ENCODE measurements at regions not wholly inside any gene's neighbourhood (a gene's known extent, or its start where the extent isn't known, plus 50 kb on each side); places are given as distances from the start of the nearest gene placed in this dataset.

DNA sequence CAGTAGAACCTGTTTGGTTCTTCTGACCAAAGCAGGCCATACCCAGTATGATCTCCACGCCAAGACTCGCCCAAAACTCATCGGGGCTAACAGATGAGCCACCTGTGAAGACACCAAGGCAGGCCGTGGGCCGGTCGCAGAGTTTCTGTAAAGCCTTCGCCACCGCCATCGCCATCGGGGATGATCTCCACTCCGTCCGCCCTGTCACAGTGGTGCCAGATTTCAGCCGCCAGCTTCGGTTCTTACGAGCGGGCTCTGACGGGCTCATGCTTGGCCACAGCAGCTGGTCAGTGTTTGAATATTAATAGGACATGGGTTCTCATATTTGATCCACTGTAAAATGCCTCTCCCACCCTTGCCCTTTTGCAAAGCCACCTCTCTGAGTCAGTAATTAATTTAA lies 113.2 kb upstream of the TMEM132D start:
- H3K36me3 ChIP-seq (ENCODE audit: low read length), result no peaks in the 10 kb centered on the region
- no peaks in the 10 kb centered on the region for H3K79me2 ChIP-seq (ENCODE audit: insufficient read depth, low read length)
- no peak overlapping the region for H3K27ac ChIP-seq (ENCODE audit: low read depth, low read length)
- no peak overlapping the region for H3K4me3 ChIP-seq (ENCODE audit: insufficient read depth, low read length, poor library complexity, severe bottlenecking)
- H3K27me3 ChIP-seq (ENCODE audit: low read length), result no peaks in the 10 kb centered on the region
- no peak overlapping the region for H3K4me2 ChIP-seq (ENCODE audit: low read depth, low read length, poor library complexity, severe bottlenecking)
- no peaks in the 10 kb centered on the region for H3F3A ChIP-seq (ENCODE audit: insufficient read depth)
- no peak overlapping the region for H3K9ac ChIP-seq (ENCODE audit: low read length)
- no peaks in the 10 kb centered on the region for H3K9me2 ChIP-seq (replicated peaks; ENCODE audit: insufficient read depth, low read length)
- H4K20me1 ChIP-seq (ENCODE audit: low read depth, low read length), result no peaks in the 10 kb centered on the region
- no peak for TF ChIP-seq EZH2phosphoT487 (conservative IDR thresholded peaks at IDR 0.05; ENCODE audit: low read length)
- TF ChIP-seq, protein P1, sequence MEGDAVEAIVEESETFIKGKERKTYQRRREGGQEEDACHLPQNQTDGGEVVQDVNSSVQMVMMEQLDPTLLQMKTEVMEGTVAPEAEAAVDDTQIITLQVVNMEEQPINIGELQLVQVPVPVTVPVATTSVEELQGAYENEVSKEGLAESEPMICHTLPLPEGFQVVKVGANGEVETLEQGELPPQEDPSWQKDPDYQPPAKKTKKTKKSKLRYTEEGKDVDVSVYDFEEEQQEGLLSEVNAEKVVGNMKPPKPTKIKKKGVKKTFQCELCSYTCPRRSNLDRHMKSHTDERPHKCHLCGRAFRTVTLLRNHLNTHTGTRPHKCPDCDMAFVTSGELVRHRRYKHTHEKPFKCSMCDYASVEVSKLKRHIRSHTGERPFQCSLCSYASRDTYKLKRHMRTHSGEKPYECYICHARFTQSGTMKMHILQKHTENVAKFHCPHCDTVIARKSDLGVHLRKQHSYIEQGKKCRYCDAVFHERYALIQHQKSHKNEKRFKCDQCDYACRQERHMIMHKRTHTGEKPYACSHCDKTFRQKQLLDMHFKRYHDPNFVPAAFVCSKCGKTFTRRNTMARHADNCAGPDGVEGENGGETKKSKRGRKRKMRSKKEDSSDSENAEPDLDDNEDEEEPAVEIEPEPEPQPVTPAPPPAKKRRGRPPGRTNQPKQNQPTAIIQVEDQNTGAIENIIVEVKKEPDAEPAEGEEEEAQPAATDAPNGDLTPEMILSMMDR (IDR thresholded peaks at IDR 0.05; ENCODE audit: insufficient read depth, low read length, poor library complexity, severe bottlenecking), result no peak
- no peak overlapping the region for H2AFZ ChIP-seq (ENCODE audit: low read depth, low read length, severe bottlenecking)
- H3K9me3 ChIP-seq (ENCODE audit: insufficient read depth, low read length), result no peaks in the 10 kb centered on the region

GRCh38 chr12:130017591-130018449 lies 114.0 kb upstream of the TMEM132D start:
- no peak for TF ChIP-seq EZH2phosphoT487 (conservative IDR thresholded peaks at IDR 0.05; ENCODE audit: low read length)
- TF ChIP-seq, protein P1 (IDR thresholded peaks at IDR 0.05; ENCODE audit: insufficient read depth, low read length, poor library complexity, severe bottlenecking), result no peak
- Histone ChIP-seq H2AFZ (ENCODE audit: low read depth, low read length, severe bottlenecking) (no peak overlapping the region), H3K9ac (ENCODE audit: low read length) (no peak overlapping the region), H3K9me2 (replicated peaks; ENCODE audit: insufficient read depth, low read length) (no peaks in the 10 kb centered on the region), H3K27ac (ENCODE audit: low read depth, low read length) (no peak overlapping the region), H3K36me3 (ENCODE audit: low read length) (no peaks in the 10 kb centered on the region), H3F3A (ENCODE audit: insufficient read depth) (no peaks in the 10 kb centered on the region), H3K9me3 (ENCODE audit: insufficient read depth, low read length) (no peaks in the 10 kb centered on the region), H4K20me1 (ENCODE audit: low read depth, low read length) (no peaks in the 10 kb centered on the region), H3K79me2 (ENCODE audit: insufficient read depth, low read length) (no peaks in the 10 kb centered on the region), H3K4me3 (ENCODE audit: insufficient read depth, low read length, poor library complexity, severe bottlenecking) (no peak overlapping the region), H3K27me3 (ENCODE audit: low read length) (no peaks in the 10 kb centered on the region), H3K4me2 (ENCODE audit: low read depth, low read length, poor library complexity, severe bottlenecking) (no peak overlapping the region)

DNA sequence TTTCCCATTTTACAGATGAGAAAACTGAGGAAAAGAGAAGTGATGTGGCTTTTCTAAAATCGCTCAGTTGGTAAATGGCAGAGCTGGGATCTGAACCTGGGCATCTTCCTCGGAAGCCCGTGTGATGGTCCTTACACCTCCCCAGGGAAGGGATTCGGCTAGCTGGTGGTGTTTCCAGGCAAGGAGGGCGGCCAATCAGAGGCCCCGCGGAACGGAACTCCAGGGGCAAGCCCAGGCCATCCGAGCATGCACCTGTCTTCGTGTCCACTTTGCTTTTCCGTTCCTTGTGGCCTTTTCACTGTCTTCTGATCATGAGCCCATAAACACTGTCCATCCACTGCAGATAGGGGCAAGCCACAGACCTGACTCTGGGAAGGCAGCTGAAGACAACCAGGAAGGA lies 114.8 kb upstream of the TMEM132D start:
- Histone ChIP-seq H3F3A (ENCODE audit: insufficient read depth) (no peaks in the 10 kb centered on the region), H4K20me1 (ENCODE audit: low read depth, low read length) (no peaks in the 10 kb centered on the region), H3K9me2 (replicated peaks; ENCODE audit: insufficient read depth, low read length) (no peaks in the 10 kb centered on the region), H3K27ac (ENCODE audit: low read depth, low read length) (no peak overlapping the region), H3K9me3 (ENCODE audit: insufficient read depth, low read length) (no peaks in the 10 kb centered on the region), H3K27me3 (ENCODE audit: low read length) (no peaks in the 10 kb centered on the region), H3K4me2 (ENCODE audit: low read depth, low read length, poor library complexity, severe bottlenecking) (no peak overlapping the region), H3K36me3 (ENCODE audit: low read length) (no peaks in the 10 kb centered on the region), H3K79me2 (ENCODE audit: insufficient read depth, low read length) (no peaks in the 10 kb centered on the region), H2AFZ (ENCODE audit: low read depth, low read length, severe bottlenecking) (no peak overlapping the region), H3K4me3 (ENCODE audit: insufficient read depth, low read length, poor library complexity, severe bottlenecking) (no peak overlapping the region), H3K9ac (ENCODE audit: low read length) (no peak overlapping the region)
- TF ChIP-seq, protein P1 (IDR thresholded peaks at IDR 0.05; ENCODE audit: insufficient read depth, low read length, poor library complexity, severe bottlenecking), result no peak
- no peak for TF ChIP-seq EZH2phosphoT487 (conservative IDR thresholded peaks at IDR 0.05; ENCODE audit: low read length)
